ENCODE measurements at regions not wholly inside any gene's neighbourhood (a gene's known extent, or its start where the extent isn't known, plus 50 kb on each side); places are given as distances from the start of the nearest gene placed in this dataset.

DNA sequence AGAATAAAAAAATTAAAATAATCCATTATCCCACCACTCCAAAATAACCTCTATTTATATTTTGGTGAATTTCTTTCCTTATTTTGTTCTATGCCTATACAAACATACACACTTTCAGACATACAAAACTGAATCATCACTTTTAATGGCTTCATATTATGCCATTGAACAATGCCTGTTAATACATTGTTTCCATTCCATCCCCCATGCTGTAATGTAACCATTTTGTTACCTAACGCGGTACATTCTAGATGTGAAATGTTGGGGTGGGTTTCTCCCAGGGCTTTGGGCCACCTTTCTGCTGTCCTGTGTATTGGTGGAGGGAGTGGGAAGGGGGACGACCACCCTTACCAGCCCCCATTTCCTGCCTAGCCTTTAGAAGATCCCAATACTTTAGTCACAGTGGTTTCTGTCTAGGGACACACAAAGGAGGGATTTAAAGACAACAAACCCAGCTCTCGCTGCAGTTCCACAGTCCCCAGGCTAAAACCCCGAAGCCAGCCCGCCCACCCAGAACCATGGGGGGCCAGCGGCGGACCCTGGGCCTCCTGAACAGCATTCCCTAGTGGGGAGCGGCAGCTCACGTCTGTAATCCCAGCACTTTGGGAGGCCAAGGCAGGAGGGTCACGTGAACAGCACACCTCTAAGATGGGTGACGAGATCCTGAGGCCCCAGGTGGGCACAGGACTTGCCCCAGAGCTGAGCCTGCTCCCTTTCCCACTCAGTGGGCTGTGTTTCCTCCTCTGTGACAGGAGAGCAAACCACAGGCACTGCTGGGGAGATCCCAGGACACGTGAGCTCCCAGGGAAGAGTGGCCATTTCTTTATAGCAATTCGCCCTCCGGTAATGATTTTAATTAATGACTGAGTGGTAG is 56.9 kb upstream of the STXBP1 start:
- CTCF ChIA-PET: no interaction called here
- Histone ChIP-seq H3K79me2 (ENCODE audit: control insufficient read depth, insufficient read depth, low read length) (no peaks in the 10 kb centered on the region), H3K36me3 (ENCODE audit: control insufficient read depth in 2 of 2, insufficient read depth in 2 of 2, low read length in 1 of 2) (no peaks in the 10 kb centered on the region), H2AFZ (ENCODE audit: control insufficient read depth, low read depth, low read length) (no peak overlapping the region), H4K20me1 (ENCODE audit: control insufficient read depth, insufficient read depth) (no peaks in the 10 kb centered on the region), H3K4me2 (ENCODE audit: control insufficient read depth, insufficient read depth) (no peak overlapping the region), H3K4me3 (no peak overlapping the region), H3K9me3 (replicated peaks; ENCODE audit: control insufficient read depth, insufficient read depth, low read length) (no peaks in the 10 kb centered on the region), H3K4me1 (ENCODE audit: control insufficient read depth, insufficient read depth, low read length) (no peaks in the 10 kb centered on the region), H3K27ac (ENCODE audit: control insufficient read depth, insufficient read depth) (no peak overlapping the region), H3K27me3 (replicated peaks in 1 of 2; ENCODE audit: control insufficient read depth in 2 of 2, insufficient read depth in 2 of 2, low read length in 1 of 2) (no peaks in the 10 kb centered on the region), H3K9ac (ENCODE audit: control insufficient read depth, insufficient read depth, low read length) (no peak overlapping the region)
- SMC1A ChIA-PET (ENCODE audit: uncharacterized antibody, unreplicated experiment): no interaction called here
- no TSS peak for BruUV-seq (replicated peaks)
- ATAC-seq (no peak), DNase-seq (ENCODE audit: low read depth, low spot score) (no peak), FAIRE-seq (no peak)
- RAD21 ChIA-PET (ENCODE audit: unreplicated experiment): no interaction called here
- in situ Hi-C loops (cut with MboI): no loop called here
- POLR2A ChIA-PET: no interaction called here
- 44% methylated on average over 14 of the region's 15 CpGs for WGBS (ENCODE audit: insufficient coverage, insufficient replicate concordance, low lambda C conversion rate, missing lambda C conversion rate)
- intact Hi-C loops (cut with micrococcal nuclease; ENCODE audit: unreplicated experiment): no loop called here
- TF ChIP-seq, protein P1, sequence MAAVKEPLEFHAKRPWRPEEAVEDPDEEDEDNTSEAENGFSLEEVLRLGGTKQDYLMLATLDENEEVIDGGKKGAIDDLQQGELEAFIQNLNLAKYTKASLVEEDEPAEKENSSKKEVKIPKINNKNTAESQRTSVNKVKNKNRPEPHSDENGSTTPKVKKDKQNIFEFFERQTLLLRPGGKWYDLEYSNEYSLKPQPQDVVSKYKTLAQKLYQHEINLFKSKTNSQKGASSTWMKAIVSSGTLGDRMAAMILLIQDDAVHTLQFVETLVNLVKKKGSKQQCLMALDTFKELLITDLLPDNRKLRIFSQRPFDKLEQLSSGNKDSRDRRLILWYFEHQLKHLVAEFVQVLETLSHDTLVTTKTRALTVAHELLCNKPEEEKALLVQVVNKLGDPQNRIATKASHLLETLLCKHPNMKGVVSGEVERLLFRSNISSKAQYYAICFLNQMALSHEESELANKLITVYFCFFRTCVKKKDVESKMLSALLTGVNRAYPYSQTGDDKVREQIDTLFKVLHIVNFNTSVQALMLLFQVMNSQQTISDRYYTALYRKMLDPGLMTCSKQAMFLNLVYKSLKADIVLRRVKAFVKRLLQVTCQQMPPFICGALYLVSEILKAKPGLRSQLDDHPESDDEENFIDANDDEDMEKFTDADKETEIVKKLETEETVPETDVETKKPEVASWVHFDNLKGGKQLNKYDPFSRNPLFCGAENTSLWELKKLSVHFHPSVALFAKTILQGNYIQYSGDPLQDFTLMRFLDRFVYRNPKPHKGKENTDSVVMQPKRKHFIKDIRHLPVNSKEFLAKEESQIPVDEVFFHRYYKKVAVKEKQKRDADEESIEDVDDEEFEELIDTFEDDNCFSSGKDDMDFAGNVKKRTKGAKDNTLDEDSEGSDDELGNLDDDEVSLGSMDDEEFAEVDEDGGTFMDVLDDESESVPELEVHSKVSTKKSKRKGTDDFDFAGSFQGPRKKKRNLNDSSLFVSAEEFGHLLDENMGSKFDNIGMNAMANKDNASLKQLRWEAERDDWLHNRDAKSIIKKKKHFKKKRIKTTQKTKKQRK (IDR thresholded peaks at IDR 0.05; ENCODE audit: low read depth, low read length): no peak
- TF ChIP-seq EGR1 (IDR thresholded peaks at IDR 0.05; ENCODE audit: borderline replicate concordance in 1 of 2, low read depth in 2 of 2, low read length in 2 of 2): no peak
- TF ChIP-seq ZBTB11 (CRISPR knock-in tag; IDR thresholded peaks at IDR 0.05): no peak
- no peak for TF ChIP-seq KAT2A (conservative IDR thresholded peaks at IDR 0.05; ENCODE audit: control insufficient read depth, low read depth, low read length)
- no peak for TF ChIP-seq FOXM1 (IDR thresholded peaks at IDR 0.05; ENCODE audit: low read depth, low read length)
- no peak for TF ChIP-seq CBX3 (IDR thresholded peaks at IDR 0.05; ENCODE audit: borderline replicate concordance, low read depth)
- no peak for TF ChIP-seq MAX (IDR thresholded peaks at IDR 0.05; ENCODE audit: low read depth, low read length)
- no peak for TF ChIP-seq NR2F1 (conservative IDR thresholded peaks at IDR 0.05)
- TF ChIP-seq YBX1 (IDR thresholded peaks at IDR 0.05): no peak
- no peak for TF ChIP-seq CHD1 (IDR thresholded peaks at IDR 0.05; ENCODE audit: low read depth, low read length)
- no peak for TF ChIP-seq ZBED1 (IDR thresholded peaks at IDR 0.05; ENCODE audit: borderline replicate concordance)
- TF ChIP-seq POLR2AphosphoS2 (IDR thresholded peaks at IDR 0.05; ENCODE audit: low read depth, low read length): no peak
- no peak for TF ChIP-seq MYC (IDR thresholded peaks at IDR 0.05; ENCODE audit: insufficient read depth, insufficient read length, insufficient replicate concordance, low read length, severe bottlenecking)
- TF ChIP-seq NFYA (IDR thresholded peaks at IDR 0.05; ENCODE audit: borderline replicate concordance, low read depth, low read length): no peak
- no peak for TF ChIP-seq RB1 (IDR thresholded peaks at IDR 0.05; ENCODE audit: borderline replicate concordance)
- no peak for TF ChIP-seq GABPA (IDR thresholded peaks at IDR 0.05; ENCODE audit: low read depth)

Data from GM12878 (cell line).